Breast epithelium (tissue), 3 donors: ENCODE measurements at regions not wholly inside any gene's neighbourhood (a gene's known extent, or its start where the extent isn't known, plus 50 kb on each side); places are given as distances from the start of the nearest gene placed in this dataset.

Source experiments
- CTCF ChIP-seq, 3 donors: fragments of 450-650 bp; IDR thresholded peaks; one replicate each; pipeline ENCODE4 v1.5.1; 2016 to 2017; ENCODE audit warnings: antibody characterized with exemption in 3 of 3, mild to moderate bottlenecking in 3 of 3, moderate library complexity in 3 of 3
- POLR2AphosphoS5 ChIP-seq, 3 donors: sonication (generic); formaldehyde crosslinking; IDR thresholded peaks; one replicate each; pipeline ENCODE4 v1.6.1; 2017; ENCODE audit warnings: antibody characterized with exemption in 3 of 3

GRCh38 chr18:44060197-44060596, 620.5 kb upstream of the SETBP1 start:
- no peak for TF ChIP-seq POLR2AphosphoS5 (IDR thresholded peaks at IDR 0.05)
- no peak for TF ChIP-seq CTCF (IDR thresholded peaks at IDR 0.05)
